Gastrocnemius medialis (tissue), 4 donors: ENCODE measurements at regions not wholly inside any gene's neighbourhood (a gene's known extent, or its start where the extent isn't known, plus 50 kb on each side); places are given as distances from the start of the nearest gene placed in this dataset.

Experiments used
- POLR2A ChIP-seq, 2 donors: fragments of 450-650 bp; IDR thresholded peaks; one replicate each; pipeline ENCODE4 v1.6.1; 2017; ENCODE audit warnings: antibody characterized with exemption in 2 of 2, mild to moderate bottlenecking in 2 of 2, moderate library complexity in 2 of 2
- TF ChIP-seq, protein P1 (sequence below), 5 experiments: fragments of 450-650 bp in 3 of 5; fragments of 200-600 bp in 2 of 5; sonication (generic) in 2 of 5; IDR thresholded peaks in 4 of 5; conservative IDR thresholded peaks in 1 of 5; 1 replicate in 4 of 5; 2 replicates in 1 of 5; pipeline ENCODE4 v1.5.1; 2016 to 2019; ENCODE audit warnings: antibody characterized with exemption in 5 of 5, mild to moderate bottlenecking in 3 of 5, moderate library complexity in 3 of 5

DNA sequence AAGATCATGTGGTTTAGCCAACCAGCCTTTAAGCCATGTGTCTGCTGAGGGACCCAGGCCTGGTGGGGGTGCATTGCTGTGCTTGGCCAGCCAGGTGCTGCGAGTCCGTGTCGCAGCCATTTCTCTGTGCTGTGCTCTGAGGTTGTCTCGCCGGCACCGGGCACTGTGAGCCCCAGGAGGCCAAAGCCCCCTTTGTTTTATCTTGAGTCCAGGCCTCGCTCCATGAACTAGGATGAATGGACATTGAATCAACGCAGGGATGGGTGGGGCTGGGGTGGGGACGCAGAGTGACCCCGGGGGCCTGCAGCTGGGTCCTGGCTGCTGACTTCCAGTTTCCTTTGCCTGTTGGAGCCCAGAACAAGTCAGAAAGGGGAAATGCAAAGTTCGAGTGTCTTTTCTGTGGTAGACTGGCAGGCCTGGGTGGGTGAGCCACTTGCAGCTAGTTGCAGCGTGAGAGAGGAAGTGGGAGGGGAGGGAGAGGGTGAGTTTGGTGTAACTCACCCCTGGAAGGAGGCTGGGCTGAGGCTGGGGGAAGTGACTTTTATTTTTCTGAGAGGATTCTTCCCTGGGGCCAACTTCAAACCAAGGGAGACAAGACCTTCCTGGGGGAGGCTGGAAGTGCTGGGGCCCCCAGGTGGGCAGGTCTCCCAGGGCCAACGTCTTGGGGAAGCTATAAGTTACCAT lies 324.7 kb downstream of the SEC14L1 start:
- TF ChIP-seq, protein P1, sequence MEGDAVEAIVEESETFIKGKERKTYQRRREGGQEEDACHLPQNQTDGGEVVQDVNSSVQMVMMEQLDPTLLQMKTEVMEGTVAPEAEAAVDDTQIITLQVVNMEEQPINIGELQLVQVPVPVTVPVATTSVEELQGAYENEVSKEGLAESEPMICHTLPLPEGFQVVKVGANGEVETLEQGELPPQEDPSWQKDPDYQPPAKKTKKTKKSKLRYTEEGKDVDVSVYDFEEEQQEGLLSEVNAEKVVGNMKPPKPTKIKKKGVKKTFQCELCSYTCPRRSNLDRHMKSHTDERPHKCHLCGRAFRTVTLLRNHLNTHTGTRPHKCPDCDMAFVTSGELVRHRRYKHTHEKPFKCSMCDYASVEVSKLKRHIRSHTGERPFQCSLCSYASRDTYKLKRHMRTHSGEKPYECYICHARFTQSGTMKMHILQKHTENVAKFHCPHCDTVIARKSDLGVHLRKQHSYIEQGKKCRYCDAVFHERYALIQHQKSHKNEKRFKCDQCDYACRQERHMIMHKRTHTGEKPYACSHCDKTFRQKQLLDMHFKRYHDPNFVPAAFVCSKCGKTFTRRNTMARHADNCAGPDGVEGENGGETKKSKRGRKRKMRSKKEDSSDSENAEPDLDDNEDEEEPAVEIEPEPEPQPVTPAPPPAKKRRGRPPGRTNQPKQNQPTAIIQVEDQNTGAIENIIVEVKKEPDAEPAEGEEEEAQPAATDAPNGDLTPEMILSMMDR (IDR thresholded peaks at IDR 0.05 in 4 of 5, conservative IDR thresholded peaks at IDR 0.05 in 1 of 5) = no peak
- no peak for TF ChIP-seq POLR2A (IDR thresholded peaks at IDR 0.05)
